NB4 (cell line): ENCODE measurements at regions not wholly inside any gene's neighbourhood (a gene's known extent, or its start where the extent isn't known, plus 50 kb on each side); places are given as distances from the start of the nearest gene placed in this dataset.
"Not testable (repeated sequence)": the region's sequence is repeated elsewhere in the genome, so short reads cannot be mapped to it uniquely, and the experiment has no call there.

Experiments
- DNase-seq: peaks from one replicate; pipeline ENCODE4 v3.0.0; 2010; ENCODE audit warnings: low read depth
- H3K4me3 ChIP-seq: one replicate; pipeline ENCODE4 v1.5.1; 2011; ENCODE audit warnings: mild to moderate bottlenecking, low read depth, low read length, moderate library complexity
- MAX ChIP-seq: IDR thresholded peaks from 2 replicates; pipeline ENCODE4 v1.6.1; 2011; ENCODE audit warnings: low read depth, low read length
- MYC ChIP-seq: IDR thresholded peaks from 2 replicates; pipeline ENCODE4 v1.6.1; 2011; ENCODE audit warnings: low read depth, low read length
- POLR2A ChIP-seq: IDR thresholded peaks from 2 replicates; pipeline ENCODE4 v1.6.1; 2011; ENCODE audit warnings: mild to moderate bottlenecking; ENCODE audit not compliant: insufficient read length; ENCODE audit errors: extremely low read depth
- TF ChIP-seq, protein P1 (sequence below): IDR thresholded peaks from one replicate; pipeline ENCODE4 v1.5.1; 2012; ENCODE audit warnings: low read depth, low read length

- H3K4me3 ChIP-seq = no peak overlapping the region
- TF ChIP-seq MAX = no peak
- no peak for TF ChIP-seq MYC
- TF ChIP-seq, protein P1, sequence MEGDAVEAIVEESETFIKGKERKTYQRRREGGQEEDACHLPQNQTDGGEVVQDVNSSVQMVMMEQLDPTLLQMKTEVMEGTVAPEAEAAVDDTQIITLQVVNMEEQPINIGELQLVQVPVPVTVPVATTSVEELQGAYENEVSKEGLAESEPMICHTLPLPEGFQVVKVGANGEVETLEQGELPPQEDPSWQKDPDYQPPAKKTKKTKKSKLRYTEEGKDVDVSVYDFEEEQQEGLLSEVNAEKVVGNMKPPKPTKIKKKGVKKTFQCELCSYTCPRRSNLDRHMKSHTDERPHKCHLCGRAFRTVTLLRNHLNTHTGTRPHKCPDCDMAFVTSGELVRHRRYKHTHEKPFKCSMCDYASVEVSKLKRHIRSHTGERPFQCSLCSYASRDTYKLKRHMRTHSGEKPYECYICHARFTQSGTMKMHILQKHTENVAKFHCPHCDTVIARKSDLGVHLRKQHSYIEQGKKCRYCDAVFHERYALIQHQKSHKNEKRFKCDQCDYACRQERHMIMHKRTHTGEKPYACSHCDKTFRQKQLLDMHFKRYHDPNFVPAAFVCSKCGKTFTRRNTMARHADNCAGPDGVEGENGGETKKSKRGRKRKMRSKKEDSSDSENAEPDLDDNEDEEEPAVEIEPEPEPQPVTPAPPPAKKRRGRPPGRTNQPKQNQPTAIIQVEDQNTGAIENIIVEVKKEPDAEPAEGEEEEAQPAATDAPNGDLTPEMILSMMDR = no peak
- DNase-seq = no peak
Observed at GRCh38 chr18:55687106-55687505, 99.1 kb upstream of the TCF4 start.

- no peak for TF ChIP-seq POLR2A
- TF ChIP-seq MYC = no peak
- TF ChIP-seq, protein P1 = no peak
- TF ChIP-seq MAX = no peak
- DNase-seq = no peak
- no peak overlapping the region for H3K4me3 ChIP-seq
Observed at GRCh38 chr18:55685638-55686037, 97.6 kb upstream of the TCF4 start.

DNA sequence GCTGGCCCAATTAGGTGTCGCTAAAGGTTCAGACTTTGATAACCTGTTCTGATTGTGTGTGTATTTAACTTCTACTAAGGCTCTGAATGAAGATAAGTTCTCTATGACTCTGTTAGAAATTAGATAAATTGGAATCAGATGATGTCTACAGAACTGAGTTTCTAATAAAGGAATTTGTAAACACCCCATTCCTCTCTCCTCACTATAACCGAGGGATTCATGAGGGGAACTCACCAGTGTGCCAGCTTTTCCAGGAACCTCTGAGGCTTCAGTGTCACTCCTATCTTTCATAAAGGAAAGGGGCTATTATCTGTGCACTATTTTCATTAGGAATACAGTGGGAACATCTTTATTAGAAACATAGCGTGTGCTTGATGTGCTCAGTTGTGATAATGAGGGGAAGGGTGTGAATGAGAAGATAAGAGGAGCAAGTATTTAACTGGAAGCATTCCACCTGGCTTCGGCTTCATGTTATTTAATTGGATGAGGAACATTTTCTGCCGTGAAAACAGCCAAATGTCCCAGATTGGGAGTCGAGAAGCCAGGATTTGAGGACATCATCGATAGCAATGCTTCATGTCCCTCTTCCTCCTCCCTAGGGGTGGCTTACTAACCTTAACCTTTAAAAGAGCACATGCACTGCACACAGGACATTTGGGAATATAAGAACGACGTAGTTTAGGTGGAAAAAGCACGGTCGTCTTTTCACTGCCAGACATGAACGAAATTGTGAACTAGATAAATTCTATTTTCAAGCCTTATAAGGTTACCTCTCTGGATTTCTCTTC, 84.8 kb upstream of the TCF4 start:
- TF ChIP-seq, protein P1 = no peak
- no peak for TF ChIP-seq POLR2A
- no peak for TF ChIP-seq MAX
- TF ChIP-seq MYC = no peak
- H3K4me3 ChIP-seq = no peak overlapping the region
- no peak for DNase-seq

- H3K4me3 ChIP-seq = no peak overlapping the region
- DNase-seq = no peak
- TF ChIP-seq MYC (no peak), MAX (no peak)
Observed at GRCh38 chr18:55665506-55665905, 77.5 kb upstream of the TCF4 start.

- DNase-seq, H3K4me3 ChIP-seq: not testable (repeated sequence)
Observed at GRCh38 chr18:55664758-55665400, 76.9 kb upstream of the TCF4 start.

DNA sequence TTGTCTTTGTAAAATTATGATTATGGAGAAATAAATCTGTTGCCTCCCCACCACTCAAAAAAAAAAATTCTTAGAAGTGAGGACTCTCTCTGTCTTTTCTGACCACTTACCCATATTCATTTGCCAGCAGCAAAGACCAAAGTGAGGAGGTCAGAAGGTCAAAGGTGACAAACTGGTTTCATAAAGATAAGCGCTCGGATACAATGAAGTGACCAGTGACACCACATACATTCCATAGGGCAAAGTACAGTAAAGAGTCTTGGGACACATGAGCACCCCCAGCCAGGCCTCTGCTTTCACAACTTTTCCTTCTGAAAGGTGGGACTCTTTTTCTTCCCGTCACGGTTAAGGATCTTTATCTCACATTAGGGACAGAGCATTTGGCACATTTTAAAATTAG, 75.9 kb upstream of the TCF4 start:
- no peak overlapping the region for H3K4me3 ChIP-seq
- TF ChIP-seq POLR2A (no peak), MYC (no peak), MAX (no peak)
- TF ChIP-seq, protein P1 = no peak
- no peak for DNase-seq

DNA sequence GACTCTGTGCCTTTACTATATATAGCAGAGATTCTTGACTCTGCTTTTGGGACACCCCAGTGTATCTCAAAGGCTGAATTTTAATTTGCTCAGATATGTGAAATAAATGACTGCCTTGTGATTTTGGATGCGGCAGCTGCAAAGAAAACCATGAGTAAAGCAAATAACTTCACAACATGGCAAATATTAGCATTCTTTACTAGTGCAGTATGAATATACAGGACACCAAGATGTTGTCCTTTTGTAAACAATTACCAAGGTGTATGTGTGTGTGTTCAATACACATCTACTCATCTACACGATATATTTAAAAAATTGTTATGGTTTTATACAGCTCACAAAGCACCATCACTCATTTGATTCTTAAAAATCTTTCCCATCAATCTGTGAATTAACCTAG, 70.6 kb upstream of the TCF4 start:
- DNase-seq = no peak
- TF ChIP-seq POLR2A (no peak), MAX (no peak), MYC (no peak)
- TF ChIP-seq, protein P1 = no peak
- H3K4me3 ChIP-seq = no peak overlapping the region
